H4 (cell line): ENCODE measurements at regions not wholly inside any gene's neighbourhood (a gene's known extent, or its start where the extent isn't known, plus 50 kb on each side); places are given as distances from the start of the nearest gene placed in this dataset.

Source experiments
- DNase-seq: peaks from one replicate; pipeline ENCODE4 v3.0.0-alpha.2; 2015; ENCODE audit warnings: low spot score

GRCh38 chr2:12057436-12058166 lies 311.2 kb downstream of the LPIN1 start:
- DNase-seq, result peak; percentile 82

GRCh38 chr2:12059616-12060441 lies 313.4 kb downstream of the LPIN1 start:
- DNase-seq, result peak; percentile 57

- DNase-seq, result no peak
These were observed 314.5 kb downstream of the LPIN1 start for GRCh38 chr2:12060886-12061285.

GRCh38 chr2:12061286-12062052 lies 315.0 kb downstream of the LPIN1 start:
- DNase-seq, result peak; percentile 48

- DNase-seq, result no peak
These were observed 315.6 kb downstream of the LPIN1 start for GRCh38 chr2:12062053-12062395.

- no peak for DNase-seq
These were observed 316.8 kb downstream of the LPIN1 start for GRCh38 chr2:12063210-12063609.

GRCh38 chr2:12064153-12064552 lies 317.7 kb downstream of the LPIN1 start:
- no peak for DNase-seq

GRCh38 chr2:12066116-12066515 lies 319.7 kb downstream of the LPIN1 start:
- DNase-seq, result no peak

GRCh38 chr2:12066986-12067385 lies 320.6 kb downstream of the LPIN1 start:
- no peak for DNase-seq

- no peak for DNase-seq
These were observed 322.5 kb downstream of the LPIN1 start for GRCh38 chr2:12068796-12069538.

- DNase-seq, result no peak
These were observed 323.7 kb downstream of the LPIN1 start for GRCh38 chr2:12070153-12070552.

GRCh38 chr2:12070581-12070980 lies 324.1 kb downstream of the LPIN1 start:
- no peak for DNase-seq

GRCh38 chr2:12071318-12071717 lies 324.9 kb downstream of the LPIN1 start:
- no peak for DNase-seq

- no peak for DNase-seq
These were observed 326.9 kb downstream of the LPIN1 start for GRCh38 chr2:12073217-12073852.

GRCh38 chr2:12074126-12074844 lies 327.9 kb downstream of the LPIN1 start:
- no peak for DNase-seq

- DNase-seq, result no peak
These were observed 328.4 kb downstream of the LPIN1 start for GRCh38 chr2:12074845-12075217.

GRCh38 chr2:12075603-12076002 lies 329.2 kb downstream of the LPIN1 start:
- DNase-seq, result no peak

GRCh38 chr2:12076810-12077209 lies 330.4 kb downstream of the LPIN1 start:
- no peak for DNase-seq

GRCh38 chr2:12080360-12080759 lies 333.9 kb downstream of the LPIN1 start:
- no peak for DNase-seq

GRCh38 chr2:12081481-12082210 lies 335.2 kb downstream of the LPIN1 start:
- DNase-seq, result no peak
